Calu3 (cell line): ENCODE measurements at regions not wholly inside any gene's neighbourhood (a gene's known extent, or its start where the extent isn't known, plus 50 kb on each side); places are given as distances from the start of the nearest gene placed in this dataset.

ENCODE experiments used
- BruUV-seq: library from RNA; stranded (reverse); fragments of 400-500 nt; replicated peaks from 2 replicates; lab custom pipeline; 2021; lab: Mats Ljungman, UMichigan
- CTCF ChIA-PET: fragments of 300-600 bp; sonication (Branson Sonifier 250); formaldehyde crosslinking; loops from one replicate; lab custom pipeline; 2022; ENCODE audit warnings: antibody characterized with exemption; lab: Charles Lee
- DNase-seq: peaks from one replicate; pipeline ENCODE4 v3.0.0; 2022
- H3K27ac Mint-ChIP-seq: one replicate; pipeline ENCODE4 v1.8.0; 2022; ENCODE audit warnings: mixed read lengths; ENCODE audit not compliant: unreplicated experiment
- H3K27me3 Mint-ChIP-seq: one replicate; pipeline ENCODE4 v1.8.0; 2022; ENCODE audit warnings: mixed read lengths; ENCODE audit not compliant: unreplicated experiment
- H3K36me3 Mint-ChIP-seq: one replicate; pipeline ENCODE4 v1.8.0; 2022; ENCODE audit warnings: mild to moderate bottlenecking, moderate library complexity, mixed read lengths; ENCODE audit not compliant: insufficient read depth, unreplicated experiment
- H3K4me1 Mint-ChIP-seq: one replicate; pipeline ENCODE4 v1.8.0; 2022; ENCODE audit warnings: mild to moderate bottlenecking, low read depth, mixed read lengths; ENCODE audit not compliant: unreplicated experiment
- H3K4me3 Mint-ChIP-seq: one replicate; pipeline ENCODE4 v1.8.0; 2022; ENCODE audit warnings: mild to moderate bottlenecking, low read depth, moderate library complexity, mixed read lengths; ENCODE audit not compliant: unreplicated experiment
- H3K9me3 Mint-ChIP-seq: one replicate; pipeline ENCODE4 v1.8.0; 2022; ENCODE audit warnings: low read depth, mixed read lengths; ENCODE audit not compliant: unreplicated experiment
- intact Hi-C: fragments of 100-400 bp; cut with micrococcal nuclease; formaldehyde crosslinking; loops from one replicate; pipeline ENCODE4 v1.10.0; 2022; ENCODE audit not compliant: unreplicated experiment
- TF ChIP-seq, protein P1 (sequence below): fragments of 200-600 bp; IDR thresholded peaks from one replicate; pipeline ENCODE4 v1.8.0; 2022; ENCODE audit warnings: antibody characterized with exemption; ENCODE audit not compliant: unreplicated experiment

- DNase-seq, result no peak
- no TSS peak for BruUV-seq
- Mint-ChIP-seq H3K4me3 (no peak overlapping the region), H3K9me3 (no peaks in the 10 kb centered on the region), H3K27me3 (peaks cover 14% of the 10 kb centered on the region), H3K4me1 (no peaks in the 10 kb centered on the region), H3K36me3 (no peaks in the 10 kb centered on the region), H3K27ac (no peak overlapping the region)
- CTCF ChIA-PET, result no interaction called here
- intact Hi-C loops, result no loop called here
- TF ChIP-seq, protein P1, sequence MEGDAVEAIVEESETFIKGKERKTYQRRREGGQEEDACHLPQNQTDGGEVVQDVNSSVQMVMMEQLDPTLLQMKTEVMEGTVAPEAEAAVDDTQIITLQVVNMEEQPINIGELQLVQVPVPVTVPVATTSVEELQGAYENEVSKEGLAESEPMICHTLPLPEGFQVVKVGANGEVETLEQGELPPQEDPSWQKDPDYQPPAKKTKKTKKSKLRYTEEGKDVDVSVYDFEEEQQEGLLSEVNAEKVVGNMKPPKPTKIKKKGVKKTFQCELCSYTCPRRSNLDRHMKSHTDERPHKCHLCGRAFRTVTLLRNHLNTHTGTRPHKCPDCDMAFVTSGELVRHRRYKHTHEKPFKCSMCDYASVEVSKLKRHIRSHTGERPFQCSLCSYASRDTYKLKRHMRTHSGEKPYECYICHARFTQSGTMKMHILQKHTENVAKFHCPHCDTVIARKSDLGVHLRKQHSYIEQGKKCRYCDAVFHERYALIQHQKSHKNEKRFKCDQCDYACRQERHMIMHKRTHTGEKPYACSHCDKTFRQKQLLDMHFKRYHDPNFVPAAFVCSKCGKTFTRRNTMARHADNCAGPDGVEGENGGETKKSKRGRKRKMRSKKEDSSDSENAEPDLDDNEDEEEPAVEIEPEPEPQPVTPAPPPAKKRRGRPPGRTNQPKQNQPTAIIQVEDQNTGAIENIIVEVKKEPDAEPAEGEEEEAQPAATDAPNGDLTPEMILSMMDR, result no peak
Measured at GRCh38 chr13:50611117-50611781, 232.2 kb downstream of the DLEU7 start.

- Mint-ChIP-seq H3K27me3 (peaks cover 14% of the 10 kb centered on the region), H3K4me3 (no peak overlapping the region), H3K9me3 (no peaks in the 10 kb centered on the region), H3K4me1 (no peaks in the 10 kb centered on the region), H3K36me3 (no peaks in the 10 kb centered on the region), H3K27ac (no peak overlapping the region)
- intact Hi-C loops, result no loop called here
- no TSS peak for BruUV-seq
- TF ChIP-seq, protein P1, result no peak
- DNase-seq, result no peak
- CTCF ChIA-PET, result no interaction called here
Measured at GRCh38 chr13:50612717-50613116, 230.8 kb downstream of the DLEU7 start.

DNA sequence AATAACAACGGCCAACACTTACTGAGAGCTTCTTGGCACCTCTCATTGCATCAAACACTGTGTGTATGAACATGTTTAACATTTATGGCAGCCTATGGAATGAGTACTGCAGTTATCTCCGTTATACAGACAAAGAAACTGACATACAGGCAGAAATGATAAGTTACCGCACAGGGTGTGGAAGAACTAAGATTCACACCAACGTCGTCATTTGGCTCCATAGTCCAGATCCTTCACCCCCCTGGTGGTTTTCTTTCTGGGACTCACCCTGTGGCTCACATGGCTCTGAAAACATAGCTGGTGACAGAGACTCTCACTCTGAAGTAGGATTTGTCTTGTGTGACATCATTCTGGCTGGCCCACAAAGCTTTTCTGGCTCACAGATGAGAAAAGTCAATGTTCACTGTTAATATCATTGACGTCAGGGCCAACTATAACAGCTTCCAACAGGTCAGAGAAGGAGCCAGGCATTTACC lies 230.1 kb downstream of the DLEU7 start:
- Mint-ChIP-seq H3K36me3 (no peaks in the 10 kb centered on the region), H3K9me3 (no peaks in the 10 kb centered on the region), H3K4me3 (no peak overlapping the region), H3K4me1 (no peaks in the 10 kb centered on the region), H3K27me3 (peaks cover 14% of the 10 kb centered on the region), H3K27ac (no peak overlapping the region)
- intact Hi-C loops, result no loop called here
- DNase-seq, result no peak
- BruUV-seq, result no TSS peak
- CTCF ChIA-PET, result no interaction called here
- TF ChIP-seq, protein P1, result no peak

DNA sequence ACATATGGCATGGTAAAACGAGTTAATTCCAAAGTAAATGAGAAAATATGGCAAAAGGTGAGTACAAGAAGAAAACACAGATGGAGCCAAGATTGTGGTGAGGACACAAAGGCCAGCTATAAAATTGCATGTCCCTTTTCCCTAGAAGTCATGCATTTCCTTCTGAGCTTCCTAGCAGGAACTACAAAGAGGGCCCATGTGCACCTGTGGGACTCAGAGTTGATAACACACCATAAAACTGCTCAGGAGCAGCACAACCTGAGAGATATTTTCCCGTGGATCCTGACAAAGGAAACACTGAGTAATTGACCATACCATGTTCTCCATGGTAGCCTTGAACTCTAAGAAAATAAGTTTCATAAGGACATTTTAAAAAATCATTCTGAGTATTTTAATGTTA lies 228.3 kb downstream of the DLEU7 start:
- Mint-ChIP-seq H3K27me3 (no peaks in the 10 kb centered on the region), H3K36me3 (no peaks in the 10 kb centered on the region), H3K27ac (no peak overlapping the region), H3K4me1 (no peaks in the 10 kb centered on the region), H3K9me3 (no peaks in the 10 kb centered on the region), H3K4me3 (no peak overlapping the region)
- TF ChIP-seq, protein P1, result no peak
- CTCF ChIA-PET, result no interaction called here
- no TSS peak for BruUV-seq
- intact Hi-C loops, result no loop called here
- no peak for DNase-seq
